Uterus (tissue), 2 donors: ENCODE measurements at regions not wholly inside any gene's neighbourhood (a gene's known extent, or its start where the extent isn't known, plus 50 kb on each side); places are given as distances from the start of the nearest gene placed in this dataset.

Experiments used
- CTCF ChIP-seq, 4 experiments: fragments of 200-600 bp in 2 of 4; fragments of 450-650 bp in 2 of 4; sonication (generic) in 2 of 4; IDR thresholded peaks; one replicate each; pipeline ENCODE4 v1.5.1; 2016 to 2019; ENCODE audit warnings: antibody characterized with exemption in 4 of 4, mild to moderate bottlenecking in 2 of 4, moderate library complexity in 1 of 4
- POLR2A ChIP-seq, 2 donors: fragments of 450-650 bp; IDR thresholded peaks; one replicate each; pipeline ENCODE4 v1.6.1; 2016; ENCODE audit warnings: antibody characterized with exemption in 2 of 2, mild to moderate bottlenecking in 1 of 2, moderate library complexity in 1 of 2

DNA sequence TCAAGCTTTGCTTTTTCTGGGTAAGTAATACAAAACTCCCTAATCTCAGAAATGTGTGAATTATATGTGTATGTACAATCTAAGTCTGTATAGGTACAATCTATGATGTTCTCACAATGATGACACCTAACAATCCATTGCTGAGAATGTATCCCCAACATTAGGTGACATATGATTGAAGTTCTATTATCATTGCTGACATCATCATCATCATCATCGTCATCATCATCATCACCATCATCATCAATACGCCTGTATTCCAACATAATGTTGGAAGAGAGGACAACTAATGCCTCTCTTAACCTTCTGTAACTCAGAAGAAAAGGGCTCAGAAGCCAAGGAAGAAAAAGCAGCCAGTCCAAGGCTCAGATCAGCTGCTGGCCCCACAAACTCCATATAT is 84.2 kb upstream of the FBXO11 start:
- TF ChIP-seq CTCF (IDR thresholded peaks at IDR 0.05) (no peak), POLR2A (IDR thresholded peaks at IDR 0.05) (no peak)
